H9 (cell line): ENCODE measurements at regions not wholly inside any gene's neighbourhood (a gene's known extent, or its start where the extent isn't known, plus 50 kb on each side); places are given as distances from the start of the nearest gene placed in this dataset.

Experiments used
- DNase-seq: peaks from one replicate; pipeline ENCODE4 v3.0.0-alpha.2; 2017
- H2AFZ ChIP-seq: one replicate; pipeline ENCODE4 v1.6.1; 2013; ENCODE audit warnings: mild to moderate bottlenecking, low read length, control low read depth, moderate library complexity
- H2AK5ac ChIP-seq: 2 replicates; pipeline ENCODE4 v1.6.1; 2013; ENCODE audit warnings: low read length, control low read depth, mixed read lengths; ENCODE audit not compliant: insufficient read length
- H2BK120ac ChIP-seq: one replicate; pipeline ENCODE4 v1.6.1; 2013; ENCODE audit warnings: low read depth, mild to moderate bottlenecking, low read length, control low read depth, inconsistent platforms; ENCODE audit not compliant: poor library complexity, severe bottlenecking
- H2BK12ac ChIP-seq: 2 replicates; pipeline ENCODE4 v1.6.1; 2013; ENCODE audit warnings: low read length, control low read depth, mixed read lengths, low read depth; ENCODE audit not compliant: insufficient read length
- H2BK15ac ChIP-seq: 2 replicates; pipeline ENCODE4 v1.6.1; 2013; ENCODE audit warnings: low read depth, low read length, control low read depth
- H2BK20ac ChIP-seq: one replicate; pipeline ENCODE4 v1.6.1; 2013; ENCODE audit warnings: low read depth, mild to moderate bottlenecking, low read length, control low read depth, inconsistent platforms; ENCODE audit not compliant: poor library complexity, severe bottlenecking
- H2BK5ac ChIP-seq: 2 replicates; pipeline ENCODE4 v1.6.1; 2013; ENCODE audit warnings: low read length, control low read depth, mixed read lengths; ENCODE audit not compliant: insufficient read length
- H3K14ac ChIP-seq: 2 replicates; pipeline ENCODE4 v1.6.1; 2013; ENCODE audit warnings: low read length, control low read depth; ENCODE audit not compliant: insufficient read depth
- H3K18ac ChIP-seq: 2 replicates; pipeline ENCODE4 v1.6.1; 2013; ENCODE audit warnings: low read depth, mild to moderate bottlenecking, mixed read lengths, low read length, control low read depth; ENCODE audit not compliant: insufficient read length
- H3K23ac ChIP-seq: 2 replicates; pipeline ENCODE4 v1.6.1; 2013; ENCODE audit warnings: low read length, control low read depth, mixed read lengths, low read depth; ENCODE audit not compliant: insufficient read length
- H3K23me2 ChIP-seq: 2 replicates; pipeline ENCODE4 v1.6.1; 2013; ENCODE audit warnings: low read depth, mild to moderate bottlenecking, mixed read lengths, low read length, control low read depth; ENCODE audit not compliant: insufficient read length, poor library complexity, severe bottlenecking
- H3K27ac ChIP-seq: 2 replicates; pipeline ENCODE4 v1.5.1; 2013; ENCODE audit warnings: low read length, control low read depth, mixed read lengths, low read depth; ENCODE audit not compliant: insufficient read length
- H3K27me3 ChIP-seq: 2 replicates; pipeline ENCODE4 v1.6.1; 2013; ENCODE audit warnings: low read length, control low read depth, inconsistent platforms; ENCODE audit not compliant: insufficient read depth
- H3K4ac ChIP-seq: 2 replicates; pipeline ENCODE4 v1.6.1; 2013; ENCODE audit warnings: low read depth, mild to moderate bottlenecking, control low read depth, inconsistent platforms, low read length, moderate library complexity
- H3K4me1 ChIP-seq: 2 replicates; pipeline ENCODE4 v1.6.1; 2013; ENCODE audit warnings: low read length, control low read depth, inconsistent platforms; ENCODE audit not compliant: insufficient read depth
- H3K4me2 ChIP-seq: 2 replicates; pipeline ENCODE4 v1.6.1; 2013; ENCODE audit warnings: low read length, control low read depth, mixed read lengths; ENCODE audit not compliant: insufficient read length, insufficient read depth
- H3K56ac ChIP-seq: 2 replicates; pipeline ENCODE4 v1.6.1; 2013; ENCODE audit warnings: low read depth, mild to moderate bottlenecking, mixed read lengths, low read length, control low read depth; ENCODE audit not compliant: insufficient read length
- H3K79me1 ChIP-seq: 2 replicates; pipeline ENCODE4 v1.6.1; 2013; ENCODE audit warnings: low read depth, mild to moderate bottlenecking, moderate library complexity, low read length, control low read depth, inconsistent platforms; ENCODE audit not compliant: insufficient read depth, poor library complexity, severe bottlenecking
- H3K79me2 ChIP-seq: 2 replicates; pipeline ENCODE4 v1.6.1; 2013; ENCODE audit warnings: low read length, control low read depth, inconsistent platforms; ENCODE audit not compliant: insufficient read depth
- H3K9ac ChIP-seq: 2 replicates; pipeline ENCODE4 v1.6.1; 2013; ENCODE audit warnings: low read length, control low read depth, mixed read lengths; ENCODE audit not compliant: insufficient read length; ENCODE audit errors: extremely low read depth
- H3K9me3 ChIP-seq: one replicate; pipeline ENCODE4 v1.6.1; 2013; ENCODE audit warnings: low read depth, low read length, inconsistent platforms; ENCODE audit not compliant: control insufficient read depth
- H3T11ph ChIP-seq: one replicate; pipeline ENCODE4 v1.6.1; 2013; ENCODE audit warnings: mild to moderate bottlenecking, low read length, control low read depth, inconsistent platforms
- H4K20me1 ChIP-seq: one replicate; pipeline ENCODE4 v1.6.1; 2013; ENCODE audit not compliant: control insufficient read depth, insufficient read length, insufficient read depth
- H4K5ac ChIP-seq: 2 replicates; pipeline ENCODE4 v1.6.1; 2013; ENCODE audit warnings: low read depth, mild to moderate bottlenecking, mixed read lengths, low read length, control low read depth; ENCODE audit not compliant: insufficient read length
- H4K8ac ChIP-seq: replicated peaks from 2 replicates; pipeline ENCODE4 v1.6.1; 2013; ENCODE audit warnings: low read length, control low read depth, mixed read lengths, low read depth; ENCODE audit not compliant: insufficient read length
- H4K91ac ChIP-seq: 2 replicates; pipeline ENCODE4 v1.6.1; 2013; ENCODE audit warnings: low read depth, mild to moderate bottlenecking, moderate library complexity, mixed read lengths, low read length, control low read depth; ENCODE audit not compliant: insufficient read length
- H3K27ac Mint-ChIP-seq, 3 experiments: 2 replicates in 2 of 3; 3 replicates in 1 of 3; pipeline ENCODE4 v1.8.0; 2020 to 2021; ENCODE audit warnings: mixed read lengths in 3 of 3, mild to moderate bottlenecking in 1 of 3, moderate library complexity in 1 of 3
- H3K27me3 Mint-ChIP-seq: 2 replicates; pipeline ENCODE4 v1.8.0; 2021; ENCODE audit warnings: low read depth, mild to moderate bottlenecking, moderate library complexity, mixed read lengths
- H3K36me3 Mint-ChIP-seq, 3 experiments: 2 replicates in 2 of 3; 3 replicates in 1 of 3; pipeline ENCODE4 v1.8.0; 2020 to 2021; ENCODE audit warnings: low read depth in 3 of 3, mixed read lengths in 3 of 3; ENCODE audit not compliant: insufficient read depth in 1 of 3
- H3K4me1 Mint-ChIP-seq, 2 experiments: 2 replicates each; pipeline ENCODE4 v1.8.0; 2020; ENCODE audit warnings: mixed read lengths in 2 of 2
- H3K4me3 Mint-ChIP-seq, 2 experiments: 2 replicates in 1 of 2; 3 replicates in 1 of 2; pipeline ENCODE4 v1.8.0; 2020 to 2021; ENCODE audit warnings: mild to moderate bottlenecking in 2 of 2, mixed read lengths in 2 of 2, moderate library complexity in 1 of 2
- H3K9me3 Mint-ChIP-seq, 2 experiments: 2 replicates in 1 of 2; 3 replicates in 1 of 2; pipeline ENCODE4 v1.8.0; 2020; ENCODE audit warnings: mild to moderate bottlenecking in 2 of 2, mixed read lengths in 2 of 2, moderate library complexity in 1 of 2
- CTCF ChIP-seq: fragments of 200-600 bp; sonication (generic); conservative IDR thresholded peaks from 3 replicates; pipeline ENCODE4 v1.8.0; 2021; ENCODE audit warnings: antibody characterized with exemption, mild to moderate bottlenecking

- Mint-ChIP-seq H3K4me1 (no peaks in the 10 kb centered on the region; a peak in 1 of 4 replicates), H3K4me3 (no peak overlapping the region), H3K27me3 (no peaks in the 10 kb centered on the region), H3K9me3 (peaks cover 0 to 3% of the 10 kb centered on the region in 2 experiments; a peak in 4 of 5 replicates), H3K36me3 (peaks cover 2 to 8% (median 2%) of the 10 kb centered on the region in 3 experiments; a peak in 5 of 7 replicates), H3K27ac (no peak overlapping the region)
- Histone ChIP-seq H3K23me2 (no peaks in the 10 kb centered on the region), H2BK5ac (no peak overlapping the region), H2AFZ (no peak overlapping the region), H3K27me3 (no peaks in the 10 kb centered on the region), H3K27ac (no peak overlapping the region), H3K79me2 (no peaks in the 10 kb centered on the region), H3K14ac (no peak overlapping the region), H2BK120ac (no peak overlapping the region), H3K56ac (no peak overlapping the region), H3K23ac (no peak overlapping the region), H3K18ac (no peak overlapping the region), H3K9me3 (no peaks in the 10 kb centered on the region), H2BK20ac (no peak overlapping the region), H4K5ac (no peak overlapping the region), H4K8ac (no peak overlapping the region), H2BK15ac (no peak overlapping the region), H2AK5ac (no peak overlapping the region), H3K79me1 (no peaks in the 10 kb centered on the region), H3K4me1 (no peaks in the 10 kb centered on the region), H4K91ac (no peak overlapping the region), H3T11ph (no peak overlapping the region), H3K4me2 (no peak overlapping the region), H3K4ac (no peak overlapping the region), H2BK12ac (no peak overlapping the region), H3K9ac (no peak overlapping the region), H4K20me1 (no peaks in the 10 kb centered on the region)
- no peak for TF ChIP-seq CTCF
- DNase-seq, result no peak
These were observed 332.2 kb upstream of the KIF2B start for GRCh38 chr17:53490447-53490968.
